ENCODE measurements at regions not wholly inside any gene's neighbourhood (a gene's known extent, or its start where the extent isn't known, plus 50 kb on each side); places are given as distances from the start of the nearest gene placed in this dataset.
"Not testable (repeated sequence)": the region's sequence is repeated elsewhere in the genome, so short reads cannot be mapped to it uniquely, and the experiment has no call there.

DNA sequence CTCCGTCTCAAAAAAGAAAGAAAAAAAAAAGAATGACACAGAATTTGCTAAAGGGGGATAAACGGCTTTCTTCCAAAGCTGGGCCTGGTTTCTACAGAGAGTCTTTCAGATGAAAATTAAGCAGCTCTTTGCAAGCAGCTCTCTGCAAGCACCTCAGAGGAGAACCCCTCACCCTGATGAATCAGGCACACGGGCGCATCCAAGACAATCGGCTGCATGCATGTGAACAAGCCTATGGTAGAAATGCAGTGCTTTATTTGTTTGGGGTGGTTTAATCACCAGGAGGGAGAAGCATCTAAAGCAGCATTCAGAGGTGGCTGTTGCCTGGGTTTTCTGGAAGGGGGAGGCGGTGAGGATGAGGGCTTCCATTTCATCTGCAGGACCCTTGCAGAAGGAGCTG lies 78.0 kb upstream of the CLEC6A start:
- not testable (repeated sequence) for TF ChIP-seq POLR2A (IDR thresholded peaks at IDR 0.05)
- TF ChIP-seq, protein P1, sequence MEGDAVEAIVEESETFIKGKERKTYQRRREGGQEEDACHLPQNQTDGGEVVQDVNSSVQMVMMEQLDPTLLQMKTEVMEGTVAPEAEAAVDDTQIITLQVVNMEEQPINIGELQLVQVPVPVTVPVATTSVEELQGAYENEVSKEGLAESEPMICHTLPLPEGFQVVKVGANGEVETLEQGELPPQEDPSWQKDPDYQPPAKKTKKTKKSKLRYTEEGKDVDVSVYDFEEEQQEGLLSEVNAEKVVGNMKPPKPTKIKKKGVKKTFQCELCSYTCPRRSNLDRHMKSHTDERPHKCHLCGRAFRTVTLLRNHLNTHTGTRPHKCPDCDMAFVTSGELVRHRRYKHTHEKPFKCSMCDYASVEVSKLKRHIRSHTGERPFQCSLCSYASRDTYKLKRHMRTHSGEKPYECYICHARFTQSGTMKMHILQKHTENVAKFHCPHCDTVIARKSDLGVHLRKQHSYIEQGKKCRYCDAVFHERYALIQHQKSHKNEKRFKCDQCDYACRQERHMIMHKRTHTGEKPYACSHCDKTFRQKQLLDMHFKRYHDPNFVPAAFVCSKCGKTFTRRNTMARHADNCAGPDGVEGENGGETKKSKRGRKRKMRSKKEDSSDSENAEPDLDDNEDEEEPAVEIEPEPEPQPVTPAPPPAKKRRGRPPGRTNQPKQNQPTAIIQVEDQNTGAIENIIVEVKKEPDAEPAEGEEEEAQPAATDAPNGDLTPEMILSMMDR (IDR thresholded peaks at IDR 0.05): not testable (repeated sequence)

Measured in transverse colon (tissue), 3 donors.